Stimulated activated naive CD4-positive, alpha-beta T cell treated with Interleukin-2 at 50 U/mL for 16 hours (primary cell): ENCODE measurements at regions not wholly inside any gene's neighbourhood (a gene's known extent, or its start where the extent isn't known, plus 50 kb on each side); places are given as distances from the start of the nearest gene placed in this dataset.
"Not testable (repeated sequence)": the region's sequence is repeated elsewhere in the genome, so short reads cannot be mapped to it uniquely, and the experiment has no call there.

ENCODE experiments used
- DNase-seq: peaks from one replicate; lab custom pipeline; 2025; lab: John Stamatoyannopoulos, UW

DNA sequence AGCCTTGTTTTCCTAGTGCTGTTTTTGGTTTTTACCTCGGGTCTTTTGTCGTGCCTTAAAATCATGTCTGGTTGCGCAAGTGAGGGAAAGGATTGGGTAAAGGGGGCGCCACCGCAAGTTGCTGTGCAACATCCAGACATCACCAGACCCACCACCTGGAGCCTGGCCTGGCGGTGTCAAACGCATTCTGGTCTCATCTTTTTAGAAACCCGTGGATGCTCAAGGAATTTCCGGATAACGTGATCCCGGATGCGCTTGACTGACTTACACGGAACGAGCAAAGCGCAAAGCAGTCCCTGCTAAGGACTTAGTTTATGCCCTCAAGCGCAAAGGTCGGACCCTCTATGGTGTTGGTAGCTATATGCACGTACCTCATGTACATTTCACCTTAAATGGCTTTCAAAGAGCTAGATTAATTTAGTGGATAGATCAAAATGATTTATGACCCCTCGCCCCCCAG is 105.2 kb downstream of the OR2B2 start:
- DNase-seq, result peak; percentile 9

DNA sequence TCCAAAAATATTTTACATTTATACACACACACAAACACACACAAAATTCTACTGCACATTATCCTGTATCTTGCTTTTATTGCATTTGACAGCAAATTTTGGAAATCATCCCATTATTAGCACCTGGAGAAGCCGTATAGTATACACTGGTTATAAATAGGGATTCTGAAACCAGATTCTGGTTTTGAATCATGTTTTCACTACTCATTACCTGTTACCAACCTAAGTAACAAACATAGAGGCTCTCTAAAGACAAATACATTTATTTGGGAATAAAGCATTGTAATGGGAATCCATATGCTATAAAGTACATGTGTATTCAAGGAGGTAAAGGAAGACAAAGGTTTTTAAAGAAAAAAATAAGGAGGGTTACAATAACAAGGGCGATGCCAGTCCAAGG is 106.8 kb downstream of the OR2B2 start:
- DNase-seq, result no peak

DNA sequence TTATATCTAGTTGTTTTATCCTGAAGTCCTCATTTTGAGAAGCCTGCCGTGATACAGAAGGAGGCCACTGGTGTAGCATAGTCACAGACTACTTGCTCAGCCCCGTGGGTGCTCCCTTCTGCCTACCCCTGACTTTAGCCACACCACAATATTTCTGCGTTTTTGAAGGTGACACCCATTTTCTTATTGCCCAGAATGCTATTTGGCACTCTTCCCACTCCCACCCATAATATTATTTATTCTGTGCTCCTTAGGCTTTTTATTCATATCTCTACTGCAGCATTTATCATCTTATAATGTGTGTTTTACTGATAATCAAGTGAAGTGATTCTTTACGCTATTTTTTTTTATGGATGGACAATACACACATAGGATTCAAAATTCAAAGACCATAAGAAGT is 107.3 kb downstream of the OR2B2 start:
- no peak for DNase-seq

DNA sequence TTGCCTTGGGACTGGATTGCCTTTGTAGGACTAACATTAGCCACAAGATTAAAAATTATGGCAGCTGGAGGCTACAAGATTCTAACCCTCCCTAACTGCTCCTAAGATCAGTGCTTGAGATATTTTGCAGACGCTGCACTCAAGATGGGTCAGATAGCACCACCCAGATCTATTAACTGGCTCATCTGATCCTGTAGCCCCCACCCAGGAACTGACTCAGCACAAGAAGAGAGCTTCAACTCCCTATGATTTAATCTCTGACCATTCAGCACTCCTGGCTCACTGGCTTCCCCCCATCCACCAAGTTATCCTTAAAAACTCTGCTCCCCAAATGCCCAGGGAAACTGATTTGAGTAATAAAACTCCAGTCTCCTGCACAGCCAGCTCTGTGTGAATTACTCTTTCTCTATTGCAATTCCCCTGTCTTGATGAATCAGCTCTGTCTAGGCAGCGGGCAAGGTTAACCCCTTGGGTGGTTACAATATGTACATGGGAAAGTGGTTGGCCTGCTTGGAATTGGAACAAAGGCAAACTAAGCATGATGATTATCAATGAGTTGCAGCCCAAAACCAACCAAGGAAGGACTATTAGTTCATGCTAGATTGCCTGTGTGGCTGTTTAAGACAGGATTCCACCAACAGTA is 111.3 kb downstream of the OR2B2 start:
- no peak for DNase-seq

DNA sequence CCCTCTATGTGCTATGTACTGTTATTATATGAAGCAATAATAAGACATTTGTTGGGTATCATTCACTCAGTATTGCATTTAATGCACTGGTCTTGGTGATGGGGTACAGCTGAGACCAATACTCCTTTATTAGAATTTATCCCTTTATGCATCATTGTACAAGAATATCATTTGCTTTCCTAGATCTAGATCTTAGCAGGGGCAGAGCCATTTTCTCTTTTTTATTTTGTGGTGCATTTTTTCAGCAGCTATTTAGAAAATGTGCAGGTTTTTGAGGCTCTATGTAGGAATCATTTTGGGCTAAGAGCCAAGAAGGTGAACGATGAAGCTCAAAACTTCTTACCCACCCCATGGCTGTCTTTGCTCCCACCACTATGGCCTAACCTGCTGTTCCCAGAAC is 114.2 kb downstream of the OR2B2 start:
- DNase-seq, result no peak

DNA sequence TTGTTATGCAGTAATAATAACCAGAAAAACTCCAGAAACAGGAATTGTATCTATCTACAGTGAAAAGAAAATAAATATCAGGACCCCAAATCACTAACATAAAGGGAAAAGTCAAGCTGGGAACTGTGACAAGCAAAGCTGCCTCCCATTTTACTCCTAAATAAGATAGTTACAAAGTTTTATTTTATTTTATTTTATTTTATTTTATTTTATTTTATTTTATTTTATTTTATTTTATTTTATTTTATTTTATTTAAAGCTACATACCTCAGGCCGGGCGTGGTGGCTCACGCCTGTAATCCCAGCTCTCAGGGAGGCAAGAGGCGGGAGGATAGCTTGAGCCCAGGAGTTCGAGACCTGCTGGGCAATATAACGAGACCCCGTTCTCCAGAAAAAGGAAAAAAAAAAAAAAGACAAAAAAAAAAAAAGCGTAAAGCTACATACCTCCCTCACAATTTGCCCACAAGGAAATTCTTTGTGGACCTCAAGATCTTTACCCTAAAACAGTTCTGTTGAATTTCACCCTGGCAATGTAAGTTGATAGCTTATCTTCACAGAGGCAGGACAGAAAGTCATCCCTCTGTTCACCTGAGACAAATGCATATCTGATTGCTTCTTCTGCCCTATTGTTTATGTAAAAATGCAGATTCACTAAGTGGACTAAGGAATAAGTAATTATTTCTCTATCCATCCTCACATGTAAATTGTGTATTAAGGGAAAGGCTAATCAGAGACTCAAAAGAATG is 115.3 kb downstream of the OR2B2 start:
- not testable (repeated sequence) for DNase-seq

DNA sequence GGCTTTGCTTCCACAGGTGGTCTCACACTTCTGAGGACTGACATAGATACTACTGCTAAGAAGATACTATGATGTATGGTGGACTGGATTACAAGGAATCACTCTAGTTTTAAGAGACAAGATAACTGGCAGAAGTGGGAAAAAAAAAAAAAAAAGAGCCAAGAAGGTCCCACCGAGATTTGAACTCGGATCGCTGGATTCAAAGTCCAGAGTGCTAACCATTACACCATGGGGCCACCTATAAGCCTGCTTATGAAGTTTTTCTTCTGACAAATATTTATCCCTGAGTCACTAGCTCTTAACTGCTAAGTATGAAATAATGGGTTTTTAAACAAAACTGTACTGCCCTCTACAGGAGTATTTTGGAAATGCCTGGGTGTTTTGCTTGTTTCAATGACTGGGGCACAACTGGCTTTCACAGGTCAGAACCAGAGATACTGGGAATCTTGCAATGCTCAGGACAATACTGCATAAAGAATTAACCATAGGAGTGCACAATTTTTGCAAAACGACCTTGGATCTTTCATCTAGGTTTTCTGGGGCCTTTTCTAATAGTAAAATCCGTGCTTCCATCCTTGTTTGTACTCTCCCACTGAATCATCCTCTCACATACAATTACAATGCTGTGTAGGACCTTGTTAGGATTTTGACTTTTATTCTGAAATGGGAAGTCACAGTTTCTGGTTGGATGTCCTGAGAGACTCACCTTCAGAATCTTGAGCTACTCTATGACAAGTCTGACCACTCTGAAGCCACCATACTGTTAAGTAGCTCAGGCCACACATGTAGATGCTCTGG is 116.3 kb downstream of the OR2B2 start:
- DNase-seq, result no peak

DNA sequence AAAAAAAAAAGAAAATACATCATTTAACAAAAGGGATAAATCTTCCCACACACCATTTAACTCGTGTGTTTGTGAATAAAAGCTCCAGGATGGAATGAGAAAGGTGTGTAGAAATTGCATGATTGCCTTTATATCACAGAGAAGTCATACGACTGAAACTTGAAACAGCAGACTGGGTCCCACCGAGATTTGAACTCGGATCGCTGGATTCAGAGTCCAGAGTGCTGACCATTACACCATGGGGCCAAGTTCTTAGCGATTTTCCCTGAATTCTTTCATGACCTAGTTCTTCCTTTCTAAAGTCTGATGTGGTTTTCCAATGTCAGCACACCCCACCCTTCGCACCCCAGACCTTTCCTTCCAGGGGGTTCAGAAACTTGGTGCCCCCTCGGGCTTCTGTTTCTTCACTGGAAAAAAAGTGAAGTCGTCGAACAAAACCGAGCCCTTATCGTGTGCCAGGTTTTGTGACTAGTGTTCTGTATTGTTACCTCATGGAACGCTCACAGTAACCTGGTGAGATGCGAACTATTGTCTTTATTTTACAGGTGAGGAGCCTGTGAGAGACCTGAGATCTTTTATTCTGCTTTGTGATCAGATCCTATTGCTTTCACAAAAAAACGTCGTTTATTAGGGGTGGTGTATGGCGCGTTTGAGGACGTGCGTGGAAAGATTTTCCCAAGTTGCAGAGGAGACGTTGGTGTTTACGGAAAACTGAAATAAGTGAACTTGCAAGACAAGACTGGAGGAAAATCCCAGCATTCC is 120.8 kb downstream of the OR2B2 start:
- no peak for DNase-seq

DNA sequence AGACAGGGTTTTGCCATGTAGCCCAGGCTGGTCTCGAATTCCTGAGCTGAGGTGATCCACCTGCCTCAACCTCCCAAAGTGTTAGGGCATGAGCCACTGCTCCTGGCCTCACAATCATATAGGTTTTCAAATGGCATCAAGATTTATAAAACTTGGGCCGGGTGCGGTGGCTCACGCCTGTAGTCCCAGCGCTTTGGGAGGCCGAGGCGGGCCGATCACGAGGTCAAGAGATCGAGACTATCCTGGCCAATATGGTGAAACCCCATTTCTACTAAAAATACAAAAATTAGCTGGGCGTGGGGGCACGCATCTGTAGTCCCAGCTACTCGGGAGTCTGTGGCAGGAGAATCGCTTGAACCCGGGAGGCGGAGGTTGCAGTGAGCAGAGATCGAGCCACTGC is 123.8 kb downstream of the OR2B2 start:
- DNase-seq, result not testable (repeated sequence)

DNA sequence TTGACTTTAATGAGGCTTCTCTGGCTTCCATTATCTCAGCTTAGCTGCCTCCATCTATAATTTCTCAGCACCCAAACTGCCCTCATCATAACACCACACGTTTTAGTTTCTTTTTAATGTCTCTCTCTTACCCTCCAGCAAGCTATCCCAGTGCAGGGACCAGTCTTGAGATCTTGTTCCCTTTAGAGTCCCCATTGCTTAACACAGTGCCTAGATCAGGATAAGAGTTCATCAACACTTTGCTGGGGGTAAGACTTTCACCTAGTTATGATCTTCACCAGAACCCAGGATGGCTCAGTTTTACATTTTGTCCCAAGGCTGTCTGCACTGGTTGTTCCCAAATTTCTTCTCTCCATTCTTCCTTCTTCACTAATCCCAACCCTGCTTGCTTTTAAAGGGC is 126.1 kb downstream of the OR2B2 start:
- DNase-seq, result no peak

DNA sequence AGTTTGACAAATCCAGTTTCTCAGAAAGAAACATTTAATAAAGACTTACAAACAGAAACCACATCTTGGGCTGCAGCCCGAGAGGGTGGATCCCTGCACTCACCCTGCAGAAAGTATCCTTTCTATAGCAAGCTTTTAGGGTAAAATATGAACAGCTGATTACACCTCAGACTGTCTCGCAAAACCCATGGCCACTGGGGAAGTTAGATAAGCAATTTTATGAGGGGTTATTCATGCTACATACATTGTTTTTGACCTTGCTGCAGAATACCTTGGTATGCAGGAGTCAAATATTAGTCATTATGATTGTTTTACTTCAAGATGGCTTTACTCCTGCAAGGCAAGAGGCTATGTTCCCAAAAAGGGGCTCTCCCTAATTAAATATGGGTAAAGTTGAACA is 126.9 kb downstream of the OR2B2 start:
- DNase-seq, result no peak

DNA sequence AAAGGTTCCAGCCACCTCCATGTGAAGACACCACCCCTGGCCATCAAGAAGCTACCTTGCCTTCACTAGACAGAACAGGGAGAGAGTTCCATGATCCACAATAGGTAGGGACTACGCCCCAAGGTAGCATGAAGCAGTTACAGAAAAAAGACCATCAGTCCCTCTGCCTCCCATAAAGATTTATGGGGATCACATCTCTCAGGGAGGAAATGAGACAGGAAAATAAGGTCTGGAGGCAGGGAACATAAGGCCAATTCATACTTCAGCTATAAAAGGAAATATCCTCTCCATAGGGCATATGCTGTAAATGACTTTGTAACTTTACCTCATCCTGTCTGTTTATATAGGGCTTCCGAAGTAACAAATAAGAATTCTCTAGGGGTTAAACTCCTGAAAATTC is 129.4 kb downstream of the OR2B2 start:
- no peak for DNase-seq

DNA sequence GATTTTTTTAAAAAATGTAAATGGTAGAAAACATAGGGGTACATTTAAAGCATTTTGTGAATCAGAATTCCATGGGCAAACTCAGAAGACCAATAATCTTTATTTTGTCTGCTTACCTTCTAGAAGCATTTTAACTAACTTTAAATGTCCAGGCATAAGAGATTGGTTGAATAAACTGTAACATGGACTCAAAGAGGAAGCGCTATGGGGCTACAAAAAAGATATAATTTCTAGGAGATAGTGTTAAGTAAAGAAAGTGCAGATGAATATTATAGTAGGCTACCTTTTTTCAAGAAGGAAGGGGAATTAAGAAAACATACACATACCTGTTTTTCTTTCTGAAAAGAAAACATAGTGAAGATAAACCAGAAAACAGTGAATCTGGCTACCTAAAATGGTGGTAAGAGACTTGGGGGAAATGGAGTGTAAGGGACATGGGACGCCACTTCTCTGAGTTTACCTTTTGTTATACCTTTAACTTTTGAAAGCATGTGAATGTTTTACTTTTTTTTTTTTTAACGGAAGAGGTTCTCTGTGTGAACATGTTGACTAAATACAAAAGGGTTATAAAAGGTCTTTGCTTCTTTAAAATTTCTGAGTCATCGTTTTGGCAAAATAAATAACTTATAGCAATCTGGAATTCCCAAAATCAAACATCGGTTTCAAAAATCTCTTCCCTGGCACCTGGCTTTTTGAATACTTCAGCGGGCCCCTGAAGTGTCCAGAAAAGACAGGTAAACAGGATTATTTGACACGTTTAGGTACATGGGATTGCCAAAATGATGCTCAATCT is 133.4 kb downstream of the OR2B2 start:
- DNase-seq, result no peak

DNA sequence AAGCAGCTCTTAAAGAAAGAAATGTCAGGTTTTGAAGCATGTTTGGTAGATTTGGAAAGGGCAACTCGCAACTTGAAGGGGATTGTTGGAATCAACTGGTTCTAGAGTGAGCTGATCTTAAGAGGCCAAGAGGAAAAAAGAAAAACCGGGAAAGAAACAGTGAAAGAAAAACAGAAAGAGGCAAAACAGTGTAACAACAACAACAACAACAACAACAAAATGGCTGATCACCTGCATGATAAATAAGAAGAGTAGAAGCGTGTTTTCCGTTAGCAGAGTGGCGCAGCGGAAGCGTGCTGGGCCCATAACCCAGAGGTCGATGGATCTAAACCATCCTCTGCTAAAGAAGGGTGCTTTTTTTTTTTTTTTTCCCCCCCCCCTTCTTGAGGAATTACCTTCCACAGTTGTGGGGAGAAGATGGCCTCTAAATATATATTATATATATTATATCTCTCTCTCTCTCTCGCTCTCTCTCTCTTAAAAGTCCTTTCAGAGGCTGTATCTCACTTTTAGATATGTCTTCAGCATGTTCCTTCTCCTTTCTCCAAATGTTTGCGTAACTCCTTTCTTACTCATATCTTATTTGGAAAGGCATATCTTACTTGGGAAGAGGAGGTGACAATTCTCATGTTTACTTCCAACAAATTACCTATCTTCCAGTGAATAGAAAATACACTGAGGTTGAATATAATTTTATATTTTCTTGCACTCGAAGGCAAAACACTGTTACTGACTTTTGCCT is 134.4 kb downstream of the OR2B2 start:
- DNase-seq, result no peak

DNA sequence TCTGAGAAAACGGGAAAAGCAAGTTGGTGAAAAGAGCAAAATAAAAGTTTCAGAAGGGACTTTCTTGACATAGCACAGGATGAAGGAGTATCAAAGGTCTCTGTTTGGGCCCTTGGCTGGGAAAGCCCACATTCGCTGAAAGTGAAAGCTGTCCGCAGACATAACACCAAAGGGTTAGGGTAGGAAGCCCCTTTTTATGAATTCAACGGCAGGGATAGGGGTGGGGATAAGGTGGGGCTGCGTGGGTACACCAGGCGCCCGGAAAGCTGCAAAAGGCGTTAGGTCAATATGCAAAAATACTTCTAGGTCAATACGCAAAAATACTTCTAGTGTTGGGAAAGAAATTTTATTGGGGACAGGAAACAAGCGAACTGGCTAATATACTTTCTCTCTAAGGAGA is 135.1 kb downstream of the OR2B2 start:
- no peak for DNase-seq

DNA sequence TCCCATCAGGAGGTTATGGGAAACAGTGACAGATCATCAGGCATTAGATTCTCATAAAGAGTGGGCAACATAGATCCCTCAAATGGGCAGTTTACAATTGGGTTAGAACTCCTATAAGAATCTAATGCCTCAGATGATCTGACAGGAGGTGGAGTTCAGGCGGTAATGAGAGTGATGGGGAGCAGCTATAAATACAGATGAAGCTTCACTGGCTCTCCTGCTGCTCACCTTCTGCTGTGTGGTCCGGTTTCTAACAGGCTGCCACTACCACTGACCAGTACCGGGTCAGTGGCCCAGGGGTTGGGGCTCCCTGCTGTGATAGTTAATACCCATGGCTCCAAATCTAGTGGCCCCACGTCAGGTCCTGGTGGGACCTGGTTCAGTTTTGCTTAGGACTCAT is 135.7 kb downstream of the OR2B2 start:
- no peak for DNase-seq

DNA sequence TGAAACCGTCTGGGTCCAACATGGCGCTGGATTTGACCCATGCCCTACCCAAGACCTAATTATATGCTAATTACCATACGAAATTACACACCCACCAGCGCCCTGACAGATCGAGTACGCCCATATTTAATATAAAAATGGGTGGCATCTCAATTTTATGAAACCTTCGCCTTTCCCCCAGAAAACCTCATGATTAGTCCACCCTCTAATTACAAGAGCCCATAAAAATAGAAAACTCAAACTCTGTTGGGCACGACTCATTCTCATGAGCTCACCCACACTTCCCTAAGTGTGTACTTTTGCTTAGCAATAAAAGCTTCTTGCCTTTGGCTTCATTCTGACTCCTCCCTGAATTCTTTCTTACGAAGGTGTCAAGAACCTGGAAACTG is 136.4 kb downstream of the OR2B2 start:
- no peak for DNase-seq

DNA sequence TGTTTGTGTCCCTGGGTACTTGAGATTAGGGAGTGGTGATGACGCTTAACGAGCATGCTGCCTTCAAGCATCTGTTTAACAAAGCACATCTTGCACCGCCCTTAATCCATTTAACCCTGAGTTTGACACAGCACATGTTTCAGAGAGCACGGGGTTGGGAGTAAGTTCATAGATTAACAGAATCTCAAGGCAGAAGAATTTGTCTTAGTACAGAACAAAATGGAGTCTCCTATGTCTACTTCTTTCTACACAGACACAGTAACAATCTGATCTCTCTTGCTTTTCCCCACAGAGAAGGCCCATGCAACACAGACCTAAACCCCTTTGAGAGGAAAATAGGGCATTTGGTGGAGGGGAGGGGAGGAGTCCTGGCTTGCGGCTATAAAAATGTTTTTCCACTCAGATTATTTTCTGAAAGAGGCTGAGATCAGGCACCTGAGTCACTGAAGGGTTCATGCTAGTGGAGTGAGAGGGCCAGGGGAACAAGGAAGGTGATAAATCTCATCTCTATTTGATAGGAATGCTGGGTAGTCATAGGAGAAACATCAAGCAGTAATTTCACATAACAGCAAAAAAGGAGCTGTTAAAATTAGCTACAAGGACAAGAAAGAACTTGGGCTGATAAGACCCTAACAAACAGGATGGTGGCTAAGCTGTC is 136.9 kb downstream of the OR2B2 start:
- not testable (repeated sequence) for DNase-seq

DNA sequence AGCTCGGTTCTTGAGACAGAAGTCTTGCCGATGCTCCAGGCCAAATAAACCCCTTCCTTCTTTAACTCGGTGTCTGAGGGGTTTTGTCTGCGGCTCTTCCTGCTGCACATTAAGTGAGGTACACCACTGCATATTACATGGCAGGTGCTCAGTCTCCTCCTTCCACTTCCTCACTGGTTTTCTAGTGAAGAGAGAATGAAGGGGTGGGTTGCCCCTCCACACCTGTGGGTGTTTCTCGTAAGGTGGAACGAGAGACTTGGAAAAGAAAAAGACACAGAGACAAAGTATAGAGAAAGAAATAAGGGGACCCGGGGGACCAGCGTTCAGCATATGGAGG is 138.0 kb downstream of the OR2B2 start:
- DNase-seq, result not testable (repeated sequence)

DNA sequence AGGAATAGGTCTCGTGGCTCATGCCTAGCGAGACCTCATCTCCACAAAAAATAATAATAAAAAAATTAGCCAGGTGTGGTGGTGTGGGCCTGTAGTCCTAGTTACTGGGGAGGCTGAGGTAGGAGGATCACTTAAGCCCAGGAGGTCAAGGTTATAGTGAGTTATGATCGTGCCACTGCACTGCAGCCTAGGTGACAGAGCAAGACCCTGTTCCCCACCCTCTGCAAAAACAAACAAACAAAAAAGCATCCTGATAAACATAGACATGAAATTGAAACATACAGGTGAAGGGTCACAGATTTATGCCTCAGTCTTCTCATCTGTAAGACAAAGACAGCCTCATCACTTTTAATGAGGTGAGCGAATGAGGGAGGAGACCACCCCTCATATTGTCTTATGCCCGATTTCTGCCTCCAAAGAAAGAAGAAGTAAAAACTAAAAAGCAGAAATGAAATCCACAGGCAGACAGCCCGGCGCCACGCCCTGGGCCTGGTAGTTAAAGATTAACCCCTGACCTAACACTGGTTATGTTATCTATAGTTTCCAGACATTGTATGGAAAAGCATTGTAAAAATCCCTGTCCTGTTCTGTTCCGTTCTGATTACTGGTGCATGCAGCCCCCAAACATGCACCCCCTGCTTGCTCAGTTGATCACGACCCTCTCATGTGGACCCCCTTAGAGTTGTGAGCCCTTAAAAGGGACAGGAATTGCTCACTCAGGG is 138.5 kb downstream of the OR2B2 start:
- DNase-seq, result not testable (repeated sequence)
